Hepatocyte (in vitro differentiated cells): ENCODE measurements at regions not wholly inside any gene's neighbourhood (a gene's known extent, or its start where the extent isn't known, plus 50 kb on each side); places are given as distances from the start of the nearest gene placed in this dataset.

ENCODE experiments used
- CTCF ChIP-seq: fragments of 200-600 bp; sonication (generic); IDR thresholded peaks from 2 replicates; pipeline ENCODE4 v1.5.1; 2016; ENCODE audit warnings: antibody characterized with exemption, mild to moderate bottlenecking; ENCODE audit not compliant: poor library complexity
- EZH2phosphoT487 ChIP-seq: fragments of 200-600 bp; sonication (generic); IDR thresholded peaks from one replicate; pipeline ENCODE4 v1.6.1; 2018; ENCODE audit warnings: antibody characterized with exemption, mild to moderate bottlenecking, low read depth, moderate library complexity; ENCODE audit not compliant: unreplicated experiment, severe bottlenecking

GRCh38 chr12:34348836-34349672 lies 326.8 kb downstream of the ALG10 start:
- TF ChIP-seq EZH2phosphoT487 (no peak), CTCF (no peak)
